ENCODE measurements at regions not wholly inside any gene's neighbourhood (a gene's known extent, or its start where the extent isn't known, plus 50 kb on each side); places are given as distances from the start of the nearest gene placed in this dataset.
A peak's percentile ranks its signal among the peaks of the same experiment; 100 is the strongest.

GRCh38 chr17:77877646-77878355 is 80.7 kb upstream of the TNRC6C start:
- ATAC-seq (replicated peaks; ENCODE audit: extremely low read depth, poor library complexity, severe bottlenecking) = no peak
- Mint-ChIP-seq H3K27me3 (no peaks in the 10 kb centered on the region), H3K9me3 (peaks cover 7% of the 10 kb centered on the region), H3K4me1 (peaks cover 73% of the 10 kb centered on the region), H3K27ac (ENCODE audit: low read depth) (no peak overlapping the region), H3K4me3 (no peak overlapping the region), H3K36me3 (ENCODE audit: insufficient read depth) (peaks cover 11% of the 10 kb centered on the region)
- DNase-seq (ENCODE audit: low spot score in 2 of 2) = no peak

GRCh38 chr17:77879226-77879895 is 79.1 kb upstream of the TNRC6C start:
- DNase-seq (ENCODE audit: low spot score in 2 of 2) (no peak), ATAC-seq (replicated peaks; ENCODE audit: extremely low read depth, poor library complexity, severe bottlenecking) (no peak)
- Mint-ChIP-seq H3K27ac (ENCODE audit: low read depth) (peak overlapping the region; percentile 98), H3K36me3 (ENCODE audit: insufficient read depth) (peaks cover 17% of the 10 kb centered on the region), H3K4me1 (peaks cover 80% of the 10 kb centered on the region), H3K9me3 (peaks cover 7% of the 10 kb centered on the region), H3K27me3 (no peaks in the 10 kb centered on the region), H3K4me3 (no peak overlapping the region)

DNA sequence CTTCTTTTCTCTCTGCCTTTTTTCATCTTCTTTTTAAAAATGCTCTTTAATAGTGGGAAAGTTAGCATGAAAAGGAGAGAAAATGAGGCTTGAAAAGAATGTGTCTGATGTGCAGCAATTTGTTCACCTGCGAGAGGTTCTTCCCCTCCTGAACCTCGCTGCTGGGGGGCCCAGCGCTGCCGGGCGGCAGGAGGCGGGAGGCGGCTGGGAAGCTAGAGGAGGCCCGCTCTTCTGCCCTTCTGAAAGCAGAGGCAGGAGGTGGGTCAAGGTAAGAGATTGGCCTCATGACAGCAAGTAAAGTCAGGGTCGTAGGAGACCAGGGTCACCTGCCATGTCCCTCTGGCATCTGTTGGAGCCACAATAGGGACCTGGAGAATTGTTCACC is 78.6 kb upstream of the TNRC6C start:
- Mint-ChIP-seq H3K9me3 (peaks cover 7% of the 10 kb centered on the region), H3K27me3 (no peaks in the 10 kb centered on the region), H3K27ac (ENCODE audit: low read depth) (peak overlapping the region; percentile 98), H3K4me3 (no peak overlapping the region), H3K4me1 (peaks cover 80% of the 10 kb centered on the region), H3K36me3 (ENCODE audit: insufficient read depth) (peaks cover 17% of the 10 kb centered on the region)
- no peak for ATAC-seq (replicated peaks; ENCODE audit: extremely low read depth, poor library complexity, severe bottlenecking)
- no peak for DNase-seq (ENCODE audit: low spot score in 2 of 2)

- peaks cover 17% of the 10 kb centered on the region for H3K36me3 Mint-ChIP-seq (ENCODE audit: insufficient read depth)
- peaks cover under 1% of the 10 kb centered on the region for H3K9me3 Mint-ChIP-seq
- DNase-seq (ENCODE audit: low spot score in 2 of 2) = no peak
- no peak for ATAC-seq (replicated peaks; ENCODE audit: extremely low read depth, poor library complexity, severe bottlenecking)
- H3K4me1 Mint-ChIP-seq = peaks cover 81% of the 10 kb centered on the region
- peak overlapping the region; percentile 98 for H3K27ac Mint-ChIP-seq (ENCODE audit: low read depth)
- no peaks in the 10 kb centered on the region for H3K27me3 Mint-ChIP-seq
- H3K4me3 Mint-ChIP-seq = peak overlapping the region; percentile 85
Observed at GRCh38 chr17:77880711-77881450, 77.6 kb upstream of the TNRC6C start.

- Mint-ChIP-seq H3K27ac (ENCODE audit: low read depth) (peak overlapping the region; percentile 98), H3K36me3 (ENCODE audit: insufficient read depth) (peaks cover 17% of the 10 kb centered on the region), H3K27me3 (no peaks in the 10 kb centered on the region), H3K4me3 (peak overlapping the region; percentile 85), H3K4me1 (peaks cover 85% of the 10 kb centered on the region), H3K9me3 (no peaks in the 10 kb centered on the region)
- ATAC-seq (replicated peaks; ENCODE audit: extremely low read depth, poor library complexity, severe bottlenecking) = peak; percentile 63
- peak; percentile 67 to 78 for DNase-seq (ENCODE audit: low spot score in 2 of 2)
Observed at GRCh38 chr17:77881545-77881944, 77.0 kb upstream of the TNRC6C start.

GRCh38 chr17:77882040-77882439 is 76.5 kb upstream of the TNRC6C start:
- Mint-ChIP-seq H3K4me1 (peaks cover 89% of the 10 kb centered on the region), H3K27me3 (no peaks in the 10 kb centered on the region), H3K4me3 (peak overlapping the region; percentile 85), H3K36me3 (ENCODE audit: insufficient read depth) (peaks cover 17% of the 10 kb centered on the region), H3K9me3 (no peaks in the 10 kb centered on the region), H3K27ac (ENCODE audit: low read depth) (peak overlapping the region; percentile 98)
- no peak for DNase-seq (ENCODE audit: low spot score in 2 of 2)
- no peak for ATAC-seq (replicated peaks; ENCODE audit: extremely low read depth, poor library complexity, severe bottlenecking)

- Mint-ChIP-seq H3K36me3 (ENCODE audit: insufficient read depth) (peaks cover 21% of the 10 kb centered on the region), H3K27ac (ENCODE audit: low read depth) (peak overlapping the region; percentile 98), H3K4me1 (peaks cover 89% of the 10 kb centered on the region), H3K9me3 (no peaks in the 10 kb centered on the region), H3K4me3 (peak overlapping the region; percentile 85), H3K27me3 (no peaks in the 10 kb centered on the region)
- ATAC-seq (replicated peaks; ENCODE audit: extremely low read depth, poor library complexity, severe bottlenecking) = peak; percentile 88
- DNase-seq (ENCODE audit: low spot score in 2 of 2) = peak; percentile 82 to 95
Observed at GRCh38 chr17:77882481-77883212, 75.9 kb upstream of the TNRC6C start.

DNA sequence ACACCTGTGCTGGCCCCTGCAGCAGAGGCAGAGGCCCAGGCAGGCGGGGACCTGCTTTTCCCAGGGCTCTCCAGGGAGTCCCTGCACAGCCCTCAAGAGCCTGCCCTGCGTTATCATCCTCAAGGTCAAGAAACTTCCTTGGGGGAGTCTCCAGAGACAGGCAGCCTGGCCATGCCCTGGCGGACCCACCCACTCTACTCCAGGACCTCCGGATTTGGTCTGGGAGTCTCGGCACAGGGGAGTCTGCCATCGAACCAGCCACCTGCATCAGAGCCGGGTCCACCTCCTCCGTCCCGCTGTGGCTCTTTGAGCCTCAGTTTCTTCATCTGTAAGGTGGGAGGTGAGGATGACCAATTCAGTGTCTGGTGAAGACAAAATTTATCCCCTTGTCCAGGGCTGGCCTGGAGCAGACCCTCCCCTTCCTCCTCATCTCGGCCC is 75.3 kb upstream of the TNRC6C start:
- Mint-ChIP-seq H3K27me3 (no peaks in the 10 kb centered on the region), H3K9me3 (no peaks in the 10 kb centered on the region), H3K4me1 (peaks cover 93% of the 10 kb centered on the region), H3K4me3 (peak overlapping the region; percentile 85), H3K27ac (ENCODE audit: low read depth) (peak overlapping the region; percentile 98), H3K36me3 (ENCODE audit: insufficient read depth) (peaks cover 22% of the 10 kb centered on the region)
- no peak for ATAC-seq (replicated peaks; ENCODE audit: extremely low read depth, poor library complexity, severe bottlenecking)
- no peak for DNase-seq (ENCODE audit: low spot score in 2 of 2)

DNA sequence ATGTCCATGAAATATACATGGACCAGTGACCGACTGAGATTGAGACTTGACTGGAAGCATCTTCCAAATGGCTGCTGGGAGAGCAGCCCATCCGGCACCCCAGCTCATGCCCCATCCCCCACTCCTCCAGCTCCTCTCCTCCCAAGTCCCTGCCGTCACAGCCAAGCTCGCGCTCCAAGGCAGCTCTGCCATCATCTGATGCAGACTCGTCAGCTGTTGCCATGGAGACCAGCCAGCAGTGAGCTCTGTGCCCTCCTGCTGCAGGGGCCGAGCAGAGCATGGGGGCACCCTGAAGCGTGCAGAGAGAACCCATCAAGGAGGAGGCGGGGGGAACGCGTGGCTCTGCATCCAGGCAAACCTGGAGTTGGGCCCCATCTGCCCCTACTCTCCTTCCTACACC is 74.5 kb upstream of the TNRC6C start:
- Mint-ChIP-seq H3K9me3 (no peaks in the 10 kb centered on the region), H3K27ac (ENCODE audit: low read depth) (peak overlapping the region; percentile 98), H3K27me3 (no peaks in the 10 kb centered on the region), H3K4me3 (peak overlapping the region; percentile 40), H3K4me1 (peaks cover 95% of the 10 kb centered on the region), H3K36me3 (ENCODE audit: insufficient read depth) (peaks cover 22% of the 10 kb centered on the region)
- DNase-seq (ENCODE audit: low spot score in 2 of 2) (no peak), ATAC-seq (replicated peaks; ENCODE audit: extremely low read depth, poor library complexity, severe bottlenecking) (no peak)

DNA sequence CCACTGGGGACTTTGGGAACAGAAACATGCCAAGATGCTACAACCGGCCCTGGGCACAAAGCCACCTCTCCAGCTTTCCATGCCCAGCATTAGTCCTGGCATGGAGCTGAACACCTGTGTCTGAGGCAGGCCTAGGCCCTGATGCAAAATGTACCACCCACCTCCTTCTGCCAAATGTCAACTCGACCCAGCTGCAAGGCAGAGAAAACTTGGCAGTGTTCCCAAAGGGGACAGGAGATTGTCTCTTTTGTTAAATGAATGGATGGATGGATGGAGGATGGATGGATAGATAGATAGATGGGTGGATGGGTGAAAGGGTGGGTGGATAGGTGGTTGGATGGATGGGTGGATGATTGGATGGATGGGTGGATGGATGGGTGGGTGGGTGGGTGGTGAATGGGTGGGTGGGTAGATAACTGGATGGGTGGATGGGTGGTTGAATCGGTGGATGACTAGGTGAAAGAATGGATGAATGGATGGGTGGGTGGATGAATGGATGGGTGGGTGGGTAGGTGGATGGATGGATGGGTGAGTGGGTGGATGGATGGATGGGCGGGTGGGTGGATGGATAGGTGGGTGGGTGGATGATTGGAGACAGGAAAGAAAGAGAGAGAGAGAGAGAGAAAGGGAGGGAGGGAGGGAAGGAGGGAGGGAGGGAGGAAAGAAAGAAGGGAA is 73.4 kb upstream of the TNRC6C start:
- ATAC-seq (replicated peaks; ENCODE audit: extremely low read depth, poor library complexity, severe bottlenecking) (no peak), DNase-seq (ENCODE audit: low spot score in 2 of 2) (no peak)
- H3K36me3 Mint-ChIP-seq (ENCODE audit: insufficient read depth) = peaks cover 20% of the 10 kb centered on the region
- H3K9me3 Mint-ChIP-seq = no peaks in the 10 kb centered on the region
- H3K27ac Mint-ChIP-seq (ENCODE audit: low read depth) = peak overlapping the region; percentile 98
- H3K4me3 Mint-ChIP-seq = no peak overlapping the region
- H3K27me3 Mint-ChIP-seq = no peaks in the 10 kb centered on the region
- peaks cover 89% of the 10 kb centered on the region for H3K4me1 Mint-ChIP-seq

GRCh38 chr17:77885678-77886386 is 72.7 kb upstream of the TNRC6C start:
- DNase-seq (ENCODE audit: low spot score in 2 of 2) = no peak

More at GRCh38 chr17:77885678-77886386, 72.7 kb upstream of the TNRC6C start:
- no peaks in the 10 kb centered on the region for H3K9me3 Mint-ChIP-seq
- ATAC-seq (replicated peaks; ENCODE audit: extremely low read depth, poor library complexity, severe bottlenecking) = no peak
- peaks cover 20% of the 10 kb centered on the region for H3K36me3 Mint-ChIP-seq (ENCODE audit: insufficient read depth)
- H3K4me1 Mint-ChIP-seq = peaks cover 82% of the 10 kb centered on the region
- H3K27ac Mint-ChIP-seq (ENCODE audit: low read depth) = peak overlapping the region; percentile 98
- peak overlapping the region; percentile 23 for H3K4me3 Mint-ChIP-seq
- H3K27me3 Mint-ChIP-seq = no peaks in the 10 kb centered on the region
